ENCODE measurements at regions not wholly inside any gene's neighbourhood (a gene's known extent, or its start where the extent isn't known, plus 50 kb on each side); places are given as distances from the start of the nearest gene placed in this dataset.
"Not testable (repeated sequence)": the region's sequence is repeated elsewhere in the genome, so short reads cannot be mapped to it uniquely, and the experiment has no call there.

GRCh38 chr15:95715906-95716656, 614.4 kb upstream of the NR2F2 start:
- no peak for DNase-seq

- DNase-seq = no peak
These were observed 613.8 kb upstream of the NR2F2 start for GRCh38 chr15:95716708-95717107.

GRCh38 chr15:95718441-95718840, 612.1 kb upstream of the NR2F2 start:
- DNase-seq = no peak

- no peak for DNase-seq
These were observed 605.4 kb upstream of the NR2F2 start for GRCh38 chr15:95724908-95725633.

GRCh38 chr15:95726891-95727290, 603.6 kb upstream of the NR2F2 start:
- no peak for DNase-seq

- DNase-seq = no peak
These were observed 596.6 kb upstream of the NR2F2 start for GRCh38 chr15:95733931-95734330.

GRCh38 chr15:95734422-95735316, 595.8 kb upstream of the NR2F2 start:
- DNase-seq = no peak

GRCh38 chr15:95737060-95737459, 593.4 kb upstream of the NR2F2 start:
- DNase-seq = no peak

- DNase-seq = no peak
These were observed 591.4 kb upstream of the NR2F2 start for GRCh38 chr15:95739131-95739530.

- no peak for DNase-seq
These were observed 588.7 kb upstream of the NR2F2 start for GRCh38 chr15:95741830-95742229.

GRCh38 chr15:95742256-95742655, 588.2 kb upstream of the NR2F2 start:
- DNase-seq = no peak

- DNase-seq = no peak
These were observed 587.7 kb upstream of the NR2F2 start for GRCh38 chr15:95742836-95743235.

- no peak for DNase-seq
These were observed 573.3 kb upstream of the NR2F2 start for GRCh38 chr15:95757171-95757570.

- no peak for DNase-seq
These were observed 572.0 kb upstream of the NR2F2 start for GRCh38 chr15:95758451-95758850.

- no peak for DNase-seq
These were observed 571.6 kb upstream of the NR2F2 start for GRCh38 chr15:95758851-95759250.

GRCh38 chr15:95760508-95760907, 570.0 kb upstream of the NR2F2 start:
- peak; percentile 1 for DNase-seq

GRCh38 chr15:95761501-95762165, 568.9 kb upstream of the NR2F2 start:
- no peak for DNase-seq

- no peak for DNase-seq
These were observed 567.1 kb upstream of the NR2F2 start for GRCh38 chr15:95763426-95763825.

- no peak for DNase-seq
These were observed 565.3 kb upstream of the NR2F2 start for GRCh38 chr15:95765161-95765560.

GRCh38 chr15:95770196-95770595, 560.3 kb upstream of the NR2F2 start:
- DNase-seq = peak; percentile 18

GRCh38 chr15:95772982-95773381, 557.5 kb upstream of the NR2F2 start:
- no peak for DNase-seq

GRCh38 chr15:95784508-95784907, 546.0 kb upstream of the NR2F2 start:
- no peak for DNase-seq

- DNase-seq = not testable (repeated sequence)
These were observed 545.2 kb upstream of the NR2F2 start for GRCh38 chr15:95785276-95785675.
